Mucosa of descending colon (tissue), 3 donors: ENCODE measurements at regions not wholly inside any gene's neighbourhood (a gene's known extent, or its start where the extent isn't known, plus 50 kb on each side); places are given as distances from the start of the nearest gene placed in this dataset.

Source experiments
- ATAC-seq: fragments of 200-7000 bp; cut with Tn5 transposase; one replicate; pipeline ENCODE4 v1.9.1; 2020; ENCODE audit warnings: mild to moderate bottlenecking, moderate library complexity
- DNase-seq, 3 donors: peaks; one replicate each; pipeline ENCODE4 v3.0.0-alpha.2; 2020
- H3K36me3 ChIP-seq: fragments of 200-600 bp; one replicate; pipeline ENCODE4 v1.8.0; 2021; ENCODE audit warnings: low read depth, mild to moderate bottlenecking
- H3K4me1 ChIP-seq: fragments of 200-600 bp; one replicate; pipeline ENCODE4 v1.8.0; 2021; ENCODE audit warnings: low read depth, mild to moderate bottlenecking
- H3K4me3 ChIP-seq: fragments of 200-600 bp; one replicate; pipeline ENCODE4 v1.8.0; 2021; ENCODE audit warnings: mild to moderate bottlenecking
- H3K9me3 ChIP-seq: fragments of 200-600 bp; one replicate; pipeline ENCODE4 v1.8.0; 2021; ENCODE audit warnings: mild to moderate bottlenecking
- CTCF ChIP-seq: fragments of 200-600 bp; IDR thresholded peaks from one replicate; pipeline ENCODE4 v1.8.0; 2022; ENCODE audit warnings: antibody characterized with exemption, mild to moderate bottlenecking
- intact Hi-C, 2 donors: fragments of 100-400 bp; cut with DNase I in 1 of 2; cut with micrococcal nuclease in 1 of 2; formaldehyde crosslinking; loops; one replicate each; pipeline versions ENCODE4 v1.11.0 to v1.11.1; 2022; cut with DNase I, micrococcal nuclease
- donor health status: DM: no; HTN: no; CAD: no; lungs with moderate emphysema.
- donor health status: DM: no; HTN: no; CAD: no.
- donor health status: DM: no; HTN: yes; CAD: no.

GRCh38 chr5:167813389-167813788 lies 478.1 kb upstream of the WWC1 start:
- TF ChIP-seq CTCF = no peak
- ATAC-seq (no peak), DNase-seq (no peak)
- Histone ChIP-seq H3K9me3 (no peaks in the 10 kb centered on the region), H3K36me3 (no peaks in the 10 kb centered on the region), H3K4me3 (no peak overlapping the region), H3K4me1 (no peaks in the 10 kb centered on the region)
- intact Hi-C loops = no loop called here

GRCh38 chr5:167814040-167814439 lies 477.4 kb upstream of the WWC1 start:
- TF ChIP-seq CTCF = no peak
- Histone ChIP-seq H3K4me3 (no peak overlapping the region), H3K36me3 (no peaks in the 10 kb centered on the region), H3K4me1 (no peaks in the 10 kb centered on the region), H3K9me3 (no peaks in the 10 kb centered on the region)
- ATAC-seq (no peak), DNase-seq (no peak)
- intact Hi-C loops = no loop called here

GRCh38 chr5:167814828-167815227 lies 476.6 kb upstream of the WWC1 start:
- no peak for DNase-seq
- no peak for TF ChIP-seq CTCF
- ATAC-seq = no peak
- Histone ChIP-seq H3K4me3 (no peak overlapping the region), H3K36me3 (no peaks in the 10 kb centered on the region), H3K4me1 (no peaks in the 10 kb centered on the region), H3K9me3 (no peaks in the 10 kb centered on the region)
- intact Hi-C loops = no loop called here

- no peaks in the 10 kb centered on the region for H3K9me3 ChIP-seq
- no peaks in the 10 kb centered on the region for H3K36me3 ChIP-seq
- no peak overlapping the region for H3K4me3 ChIP-seq
- no peaks in the 10 kb centered on the region for H3K4me1 ChIP-seq
- intact Hi-C loops = no loop called here
- DNase-seq (no peak), ATAC-seq (no peak)
- no peak for TF ChIP-seq CTCF
These were observed 475.1 kb upstream of the WWC1 start for GRCh38 chr5:167816354-167816753.

GRCh38 chr5:167816864-167817263 lies 474.6 kb upstream of the WWC1 start:
- no peaks in the 10 kb centered on the region for H3K36me3 ChIP-seq
- intact Hi-C loops = no loop called here
- no peaks in the 10 kb centered on the region for H3K9me3 ChIP-seq
- no peak for ATAC-seq
- DNase-seq = no peak
- H3K4me3 ChIP-seq = no peak overlapping the region
- no peaks in the 10 kb centered on the region for H3K4me1 ChIP-seq
- TF ChIP-seq CTCF = no peak

GRCh38 chr5:167819406-167819805 lies 472.0 kb upstream of the WWC1 start:
- no peak for ATAC-seq
- intact Hi-C loops = no loop called here
- no peak for DNase-seq
- no peaks in the 10 kb centered on the region for H3K4me1 ChIP-seq
- no peak overlapping the region for H3K4me3 ChIP-seq
- no peak for TF ChIP-seq CTCF
- H3K9me3 ChIP-seq = no peaks in the 10 kb centered on the region
- H3K36me3 ChIP-seq = no peaks in the 10 kb centered on the region
